Panc1 (cell line): ENCODE measurements at regions not wholly inside any gene's neighbourhood (a gene's known extent, or its start where the extent isn't known, plus 50 kb on each side); places are given as distances from the start of the nearest gene placed in this dataset.

Source experiments
- ATAC-seq: fragments of 200-7000 bp; cut with Tn5 transposase; 2 replicates; pipeline ENCODE4 v1.9.1; 2020; ENCODE audit warnings: mild to moderate bottlenecking, moderate library complexity
- BruUV-seq: library from RNA; stranded (reverse); fragments of 400-500 nt; replicated peaks from 2 replicates; lab custom pipeline; 2021; lab: Mats Ljungman, UMichigan
- CTCF ChIA-PET: fragments of 300-600 bp; sonication (Branson Sonifier 250); formaldehyde crosslinking; loops from one replicate; lab custom pipeline; 2022; ENCODE audit warnings: antibody characterized with exemption; lab: Charles Lee
- POLR2A ChIA-PET: fragments of 300-600 bp; sonication (Branson Sonifier 250); formaldehyde crosslinking; loops from one replicate; lab custom pipeline; 2022; ENCODE audit warnings: antibody characterized with exemption; lab: Charles Lee
- DNase-seq: peaks from one replicate; pipeline ENCODE4 v3.0.0-alpha.2; 2010; ENCODE audit warnings: low read depth, low spot score
- H3K27ac ChIP-seq: 2 replicates; pipeline ENCODE4 v1.5.1; 2011; ENCODE audit warnings: mild to moderate bottlenecking, low read length, inconsistent platforms
- H3K27me3 ChIP-seq: fragments of 200-500 bp; sonication (Bioruptor generic); 2 replicates; pipeline ENCODE4 v1.6.0; 2014; ENCODE audit warnings: low read length, inconsistent platforms; ENCODE audit not compliant: control insufficient read depth, insufficient read depth
- H3K36me3 ChIP-seq: fragments of 200-500 bp; sonication (Bioruptor generic); 2 replicates; pipeline ENCODE4 v1.5.1; 2014; ENCODE audit warnings: inconsistent platforms, mild to moderate bottlenecking, low read length, moderate library complexity; ENCODE audit not compliant: control insufficient read depth, insufficient read depth
- H3K4me1 ChIP-seq: 2 replicates; pipeline ENCODE4 v1.5.1; 2011; ENCODE audit warnings: inconsistent platforms, mild to moderate bottlenecking, low read length, moderate library complexity; ENCODE audit not compliant: control insufficient read depth, insufficient read depth
- H3K4me3 ChIP-seq, 2 experiments: 2 replicates each; pipeline ENCODE4 v1.5.1; 2011 to 2012; ENCODE audit warnings: low read depth in 2 of 2, low read length in 2 of 2, mild to moderate bottlenecking in 2 of 2, inconsistent platforms in 1 of 2, moderate library complexity in 1 of 2
- H3K9me3 ChIP-seq: fragments of 200-500 bp; sonication (Bioruptor generic); 2 replicates; pipeline ENCODE4 v1.5.1; 2014; ENCODE audit warnings: low read depth, mild to moderate bottlenecking, inconsistent platforms, low read length, moderate library complexity; ENCODE audit not compliant: control insufficient read depth, insufficient read depth
- CTCF ChIP-seq: fragments of 450-650 bp; IDR thresholded peaks from 2 replicates; pipeline ENCODE4 v1.5.1; 2017; ENCODE audit warnings: mild to moderate bottlenecking
- POLR2AphosphoS5 ChIP-seq: IDR thresholded peaks from 2 replicates; pipeline ENCODE4 v1.6.1; 2012; ENCODE audit warnings: mild to moderate bottlenecking, low read depth, low read length, moderate library complexity
- REST ChIP-seq, 2 experiments: IDR thresholded peaks; 2 replicates each; pipeline ENCODE4 v1.6.1; 2011 to 2012; ENCODE audit warnings: low read depth in 2 of 2, control low read depth in 1 of 2, low read length in 1 of 2, mild to moderate bottlenecking in 1 of 2, moderate library complexity in 1 of 2; ENCODE audit not compliant: insufficient read depth in 1 of 2
- SIN3A ChIP-seq: IDR thresholded peaks from 2 replicates; pipeline ENCODE4 v1.6.1; 2012; ENCODE audit warnings: low read depth, mild to moderate bottlenecking, low read length, moderate library complexity, borderline replicate concordance; ENCODE audit not compliant: insufficient read depth
- TCF7L2 ChIP-seq: IDR thresholded peaks from 2 replicates; pipeline ENCODE4 v1.6.1; 2011; ENCODE audit warnings: mild to moderate bottlenecking, low read depth, low read length, inconsistent platforms
- in situ Hi-C: cut with HindIII; loops from 2 replicates; pipeline ENCODE4 v1.10.0; 2016; ENCODE audit warnings: low sequenced_read_pairs, low pct_unique_long_range_greater_than_20kb
- intact Hi-C: fragments of 100-400 bp; cut with micrococcal nuclease; formaldehyde crosslinking; loops from one replicate; pipeline ENCODE4 v1.10.0; 2022; ENCODE audit not compliant: unreplicated experiment

GRCh38 chr3:180743813-180744590 is 64.7 kb upstream of the CCDC39 start:
- no peak for ATAC-seq
- Histone ChIP-seq H3K27me3 (peaks cover 3% of the 10 kb centered on the region; the same call in 1 of the 2 replicates), H3K9me3 (no peaks in the 10 kb centered on the region), H3K4me1 (no peaks in the 10 kb centered on the region), H3K27ac (no peak overlapping the region), H3K4me3 (no peak overlapping the region), H3K36me3 (no peaks in the 10 kb centered on the region)
- in situ Hi-C loops: no loop called here
- ChIA-PET CTCF (interaction anchor here (0.5 kb wide), 1 partner anchor 611 kb away, joined by 4 read pairs; no protein-coding TSS in a partner anchor), POLR2A (no interaction called here)
- DNase-seq: no peak
- no TSS peak for BruUV-seq
- intact Hi-C loops: no loop called here
- TF ChIP-seq POLR2AphosphoS5: no peak
- TF ChIP-seq SIN3A: no peak
- TF ChIP-seq CTCF: no peak
- TF ChIP-seq TCF7L2: no peak
- no peak for TF ChIP-seq REST (IDR thresholded peaks at IDR 0.05; ENCODE audit: insufficient read depth in 1 of 2, low read depth in 2 of 2, low read length in 1 of 2)

GRCh38 chr3:180747805-180748361 is 68.6 kb upstream of the CCDC39 start:
- intact Hi-C loops: no loop called here
- POLR2A ChIA-PET: no interaction called here
- no TSS peak for BruUV-seq

More at GRCh38 chr3:180747805-180748361, 68.6 kb upstream of the CCDC39 start:
- H3K36me3 ChIP-seq: no peaks in the 10 kb centered on the region
- no peaks in the 10 kb centered on the region for H3K4me1 ChIP-seq
- CTCF ChIA-PET: no interaction called here
- TF ChIP-seq REST (IDR thresholded peaks at IDR 0.05; ENCODE audit: insufficient read depth in 1 of 2, low read depth in 2 of 2, low read length in 1 of 2) (no peak), SIN3A (no peak), CTCF (no peak)
- ATAC-seq (no peak), DNase-seq (no peak)
- H3K27ac ChIP-seq: no peak overlapping the region
- in situ Hi-C loops: no loop called here
- H3K4me3 ChIP-seq: no peak overlapping the region
- H3K27me3 ChIP-seq: peaks cover 3% of the 10 kb centered on the region; the same call in 1 of the 2 replicates
- no peaks in the 10 kb centered on the region for H3K9me3 ChIP-seq
